ENCODE measurements at regions not wholly inside any gene's neighbourhood (a gene's known extent, or its start where the extent isn't known, plus 50 kb on each side); places are given as distances from the start of the nearest gene placed in this dataset.

DNA sequence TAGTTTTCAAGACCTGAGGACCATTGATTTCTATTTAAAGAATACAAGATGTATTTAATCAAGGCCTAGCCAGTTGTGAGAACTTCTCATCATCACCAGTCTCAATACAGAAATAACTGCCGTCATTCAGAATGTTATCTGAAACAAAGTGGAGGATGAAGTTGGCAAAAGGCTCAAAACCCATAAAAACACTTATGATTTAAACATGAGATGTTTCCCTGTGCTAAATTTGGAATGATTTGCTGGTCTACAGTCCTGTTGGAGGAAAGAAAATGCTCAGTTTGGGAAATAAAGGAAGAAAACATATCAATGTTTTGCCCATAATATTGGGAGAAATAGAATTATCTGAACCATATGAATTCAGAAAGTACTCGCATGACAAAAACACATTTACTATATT is 192.2 kb downstream of the ADGRA3 start:
- no peaks in the 10 kb centered on the region for H3K9me3 ChIP-seq (ENCODE audit: control insufficient read depth, insufficient read depth, low read length)
- no peaks in the 10 kb centered on the region for H3F3A ChIP-seq (ENCODE audit: control insufficient read depth, insufficient read depth)
- no peaks in the 10 kb centered on the region for H3K9me2 ChIP-seq (replicated peaks; ENCODE audit: control insufficient read depth, low read length)
- H3K4me3 ChIP-seq (ENCODE audit: low read length), result no peak overlapping the region
- H3K27ac ChIP-seq (ENCODE audit: low read depth, low read length), result no peak overlapping the region
- H3K36me3 ChIP-seq (ENCODE audit: control insufficient read depth, low read length), result no peaks in the 10 kb centered on the region
- no peaks in the 10 kb centered on the region for H4K20me1 ChIP-seq (ENCODE audit: control insufficient read depth, insufficient read depth, low read depth, low read length)
- H3K4me2 ChIP-seq (ENCODE audit: low read length), result no peak overlapping the region
- no peaks in the 10 kb centered on the region for H3K79me2 ChIP-seq (ENCODE audit: control insufficient read depth, low read length)
- H3K27me3 ChIP-seq (ENCODE audit: control insufficient read depth, low read length), result no peaks in the 10 kb centered on the region
- TF ChIP-seq, protein P1, sequence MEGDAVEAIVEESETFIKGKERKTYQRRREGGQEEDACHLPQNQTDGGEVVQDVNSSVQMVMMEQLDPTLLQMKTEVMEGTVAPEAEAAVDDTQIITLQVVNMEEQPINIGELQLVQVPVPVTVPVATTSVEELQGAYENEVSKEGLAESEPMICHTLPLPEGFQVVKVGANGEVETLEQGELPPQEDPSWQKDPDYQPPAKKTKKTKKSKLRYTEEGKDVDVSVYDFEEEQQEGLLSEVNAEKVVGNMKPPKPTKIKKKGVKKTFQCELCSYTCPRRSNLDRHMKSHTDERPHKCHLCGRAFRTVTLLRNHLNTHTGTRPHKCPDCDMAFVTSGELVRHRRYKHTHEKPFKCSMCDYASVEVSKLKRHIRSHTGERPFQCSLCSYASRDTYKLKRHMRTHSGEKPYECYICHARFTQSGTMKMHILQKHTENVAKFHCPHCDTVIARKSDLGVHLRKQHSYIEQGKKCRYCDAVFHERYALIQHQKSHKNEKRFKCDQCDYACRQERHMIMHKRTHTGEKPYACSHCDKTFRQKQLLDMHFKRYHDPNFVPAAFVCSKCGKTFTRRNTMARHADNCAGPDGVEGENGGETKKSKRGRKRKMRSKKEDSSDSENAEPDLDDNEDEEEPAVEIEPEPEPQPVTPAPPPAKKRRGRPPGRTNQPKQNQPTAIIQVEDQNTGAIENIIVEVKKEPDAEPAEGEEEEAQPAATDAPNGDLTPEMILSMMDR (IDR thresholded peaks at IDR 0.05; ENCODE audit: low read depth, low read length, poor library complexity, severe bottlenecking), result no peak
- no peak for TF ChIP-seq EZH2phosphoT487 (IDR thresholded peaks at IDR 0.05; ENCODE audit: borderline replicate concordance, low read length)
- no peaks in the 10 kb centered on the region for H3K4me1 ChIP-seq (ENCODE audit: control insufficient read depth, low read length)

DNA sequence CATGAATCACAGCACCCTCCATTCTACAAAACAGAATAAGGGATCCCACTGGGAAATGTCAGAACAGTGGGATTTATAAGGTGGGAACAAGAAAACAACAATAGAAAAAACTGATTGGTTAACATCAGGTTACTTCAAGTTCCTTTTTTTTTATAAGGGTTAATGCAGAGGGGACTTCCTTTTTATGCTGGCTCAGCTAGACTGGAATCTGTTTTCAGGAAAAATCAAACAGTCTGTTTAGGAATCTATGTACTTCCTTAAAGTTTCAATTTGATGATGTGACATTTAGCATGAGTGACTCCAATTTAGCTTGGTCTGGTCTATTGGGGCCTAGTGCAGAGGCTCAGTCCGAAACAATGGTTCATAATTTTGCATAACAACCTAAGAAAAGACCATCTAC is 192.9 kb downstream of the ADGRA3 start:
- no peak overlapping the region for H3K4me2 ChIP-seq (ENCODE audit: low read length)
- TF ChIP-seq, protein P1 (IDR thresholded peaks at IDR 0.05; ENCODE audit: low read depth, low read length, poor library complexity, severe bottlenecking), result no peak
- TF ChIP-seq EZH2phosphoT487 (IDR thresholded peaks at IDR 0.05; ENCODE audit: borderline replicate concordance, low read length), result no peak

DNA sequence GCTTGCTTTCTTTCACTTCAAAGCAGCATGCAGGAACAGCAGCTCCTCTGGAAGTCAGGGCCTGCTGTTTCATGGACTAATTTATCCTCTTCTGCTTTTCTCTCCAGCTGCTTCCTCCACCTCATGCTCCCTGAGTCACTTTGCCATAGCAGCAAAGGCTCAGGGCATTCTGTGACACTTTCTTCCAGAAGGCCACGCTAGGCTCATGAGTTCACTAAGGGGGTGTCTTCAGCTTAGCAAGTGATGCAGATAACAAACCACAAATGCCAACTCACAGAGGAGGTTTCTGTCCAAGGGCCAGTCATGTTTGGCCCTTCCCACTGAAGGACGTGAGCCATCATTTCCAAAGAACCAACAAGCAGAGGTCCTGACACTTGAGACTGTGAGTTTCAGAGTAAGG is 200.2 kb downstream of the ADGRA3 start:
- no peaks in the 10 kb centered on the region for H3K79me2 ChIP-seq (ENCODE audit: control insufficient read depth, low read length)
- H3K9me3 ChIP-seq (ENCODE audit: control insufficient read depth, insufficient read depth, low read length), result peaks cover 3% of the 10 kb centered on the region; the same call in 1 of the 2 replicates
- no peaks in the 10 kb centered on the region for H3K9me2 ChIP-seq (replicated peaks; ENCODE audit: control insufficient read depth, low read length)
- no peaks in the 10 kb centered on the region for H3K36me3 ChIP-seq (ENCODE audit: control insufficient read depth, low read length)
- H3K4me1 ChIP-seq (ENCODE audit: control insufficient read depth, low read length), result no peaks in the 10 kb centered on the region
- no peak overlapping the region for H3K4me3 ChIP-seq (ENCODE audit: low read length)
- H3K27ac ChIP-seq (ENCODE audit: low read depth, low read length), result no peak overlapping the region
- no peak overlapping the region for H3K4me2 ChIP-seq (ENCODE audit: low read length)
- H3K27me3 ChIP-seq (ENCODE audit: control insufficient read depth, low read length), result no peaks in the 10 kb centered on the region
- no peaks in the 10 kb centered on the region for H4K20me1 ChIP-seq (ENCODE audit: control insufficient read depth, insufficient read depth, low read depth, low read length)
- TF ChIP-seq, protein P1 (IDR thresholded peaks at IDR 0.05; ENCODE audit: low read depth, low read length, poor library complexity, severe bottlenecking), result no peak
- no peaks in the 10 kb centered on the region for H3F3A ChIP-seq (ENCODE audit: control insufficient read depth, insufficient read depth)

More for the DNA sequence above, 192.9 kb downstream of the ADGRA3 start:
- Histone ChIP-seq H3K4me1 (ENCODE audit: control insufficient read depth, low read length) (no peaks in the 10 kb centered on the region), H3K27me3 (ENCODE audit: control insufficient read depth, low read length) (no peaks in the 10 kb centered on the region), H3K4me3 (ENCODE audit: low read length) (no peak overlapping the region), H3F3A (ENCODE audit: control insufficient read depth, insufficient read depth) (no peaks in the 10 kb centered on the region), H3K79me2 (ENCODE audit: control insufficient read depth, low read length) (no peaks in the 10 kb centered on the region), H4K20me1 (ENCODE audit: control insufficient read depth, insufficient read depth, low read depth, low read length) (no peaks in the 10 kb centered on the region), H3K36me3 (ENCODE audit: control insufficient read depth, low read length) (no peaks in the 10 kb centered on the region), H3K9me3 (ENCODE audit: control insufficient read depth, insufficient read depth, low read length) (no peaks in the 10 kb centered on the region), H3K27ac (ENCODE audit: low read depth, low read length) (no peak overlapping the region), H3K9me2 (replicated peaks; ENCODE audit: control insufficient read depth, low read length) (no peaks in the 10 kb centered on the region)

DNA sequence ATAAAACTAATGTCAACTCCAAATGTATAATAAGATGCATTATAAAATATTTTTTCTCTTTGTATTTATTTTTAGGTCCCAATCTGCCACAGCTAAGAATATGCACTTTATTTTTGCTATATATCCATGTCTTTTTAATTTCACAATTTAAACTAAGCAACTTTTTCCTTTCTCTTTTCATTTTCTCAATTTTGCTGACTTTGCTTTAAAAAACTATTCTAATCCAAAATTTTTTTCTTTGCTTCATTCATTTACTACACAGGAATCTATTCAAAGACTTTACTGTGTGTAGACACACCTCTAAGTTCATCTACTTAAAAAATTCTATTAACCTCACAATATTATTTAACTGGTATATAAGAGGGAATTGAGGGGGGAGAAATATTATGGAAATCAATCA is 201.9 kb downstream of the ADGRA3 start:
- Histone ChIP-seq H3K36me3 (ENCODE audit: control insufficient read depth, low read length) (no peaks in the 10 kb centered on the region), H3K9me3 (ENCODE audit: control insufficient read depth, insufficient read depth, low read length) (peaks cover 3% of the 10 kb centered on the region; the same call in 1 of the 2 replicates), H3F3A (ENCODE audit: control insufficient read depth, insufficient read depth) (no peaks in the 10 kb centered on the region), H3K4me3 (ENCODE audit: low read length) (no peak overlapping the region), H3K27ac (ENCODE audit: low read depth, low read length) (no peak overlapping the region), H3K27me3 (ENCODE audit: control insufficient read depth, low read length) (no peaks in the 10 kb centered on the region), H3K9me2 (replicated peaks; ENCODE audit: control insufficient read depth, low read length) (no peaks in the 10 kb centered on the region), H3K4me2 (ENCODE audit: low read length) (no peak overlapping the region), H3K4me1 (ENCODE audit: control insufficient read depth, low read length) (no peaks in the 10 kb centered on the region), H4K20me1 (ENCODE audit: control insufficient read depth, insufficient read depth, low read depth, low read length) (no peaks in the 10 kb centered on the region), H3K79me2 (ENCODE audit: control insufficient read depth, low read length) (no peaks in the 10 kb centered on the region)
- TF ChIP-seq EZH2phosphoT487 (IDR thresholded peaks at IDR 0.05; ENCODE audit: borderline replicate concordance, low read length), result no peak
- TF ChIP-seq, protein P1 (IDR thresholded peaks at IDR 0.05; ENCODE audit: low read depth, low read length, poor library complexity, severe bottlenecking), result no peak
